CD14-positive monocyte (primary cell): ENCODE measurements at regions not wholly inside any gene's neighbourhood (a gene's known extent, or its start where the extent isn't known, plus 50 kb on each side); places are given as distances from the start of the nearest gene placed in this dataset.

ENCODE experiments used
- DNase-seq, 3 donors: peaks; one replicate each; pipeline ENCODE4 v3.0.0-alpha.2; 2011 to 2022
- H2AFZ ChIP-seq: 2 replicates; pipeline ENCODE4 v1.6.0; 2012; ENCODE audit warnings: mild to moderate bottlenecking, low read depth, low read length, inconsistent platforms; ENCODE audit not compliant: insufficient read depth, poor library complexity, severe bottlenecking
- H3K27ac ChIP-seq, 2 donors: 1 replicate in 1 of 2; 2 replicates in 1 of 2; pipeline ENCODE4 v1.5.1; 2012 to 2013; ENCODE audit warnings: low read length in 2 of 2, control low read depth in 1 of 2, inconsistent platforms in 1 of 2, low read depth in 1 of 2, mild to moderate bottlenecking in 1 of 2
- H3K27me3 ChIP-seq, 2 donors: one replicate each; pipeline versions ENCODE4 v1.6.0 to v1.6.1; 2011 to 2013; ENCODE audit warnings: low read length in 2 of 2; ENCODE audit not compliant: control insufficient read depth in 2 of 2, insufficient read depth in 2 of 2
- H3K36me3 ChIP-seq, 2 donors: replicated peaks in 1 of 2; 1 replicate in 1 of 2; 2 replicates in 1 of 2; pipeline versions ENCODE4 v1.5.1 to v1.6.1; 2012 to 2013; ENCODE audit warnings: low read length in 2 of 2, control low read depth in 1 of 2, inconsistent platforms in 1 of 2, mild to moderate bottlenecking in 1 of 2; ENCODE audit not compliant: insufficient read depth in 2 of 2, control insufficient read depth in 1 of 2
- H3K4me1 ChIP-seq, 2 donors: 1 replicate in 1 of 2; 2 replicates in 1 of 2; pipeline versions ENCODE4 v1.5.1 to v1.6.1; 2012 to 2013; ENCODE audit warnings: low read length in 2 of 2, control low read depth in 1 of 2, inconsistent platforms in 1 of 2, mild to moderate bottlenecking in 1 of 2, moderate library complexity in 1 of 2; ENCODE audit not compliant: insufficient read depth in 2 of 2, control insufficient read depth in 1 of 2
- H3K4me2 ChIP-seq: replicated peaks from 2 replicates; pipeline ENCODE3; 2012; ENCODE audit warnings: low read length, moderate library complexity, mild to moderate bottlenecking; ENCODE audit not compliant: poor library complexity, severe bottlenecking; ENCODE audit errors: extremely low read depth
- H3K4me3 ChIP-seq, 3 experiments: fragments of 200-600 bp in 1 of 3; sonication (generic) in 1 of 3; replicated peaks in 1 of 3; 1 replicate in 2 of 3; 2 replicates in 1 of 3; pipeline ENCODE4 v1.5.1; 2011 to 2013; ENCODE audit warnings: low read length in 3 of 3, mild to moderate bottlenecking in 3 of 3, control low read depth in 2 of 3, low read depth in 2 of 3, inconsistent platforms in 1 of 3, moderate library complexity in 1 of 3
- H3K79me2 ChIP-seq: 2 replicates; pipeline ENCODE4 v1.6.0; 2012; ENCODE audit warnings: mild to moderate bottlenecking, control low read depth, inconsistent platforms, low read length, moderate library complexity; ENCODE audit not compliant: insufficient read depth
- H3K9ac ChIP-seq: 2 replicates; pipeline ENCODE4 v1.6.0; 2017; ENCODE audit warnings: low read length, mild to moderate bottlenecking; ENCODE audit not compliant: insufficient read depth, poor library complexity, severe bottlenecking
- H3K9me3 ChIP-seq, 2 donors: replicated peaks in 1 of 2; 1 replicate in 1 of 2; 2 replicates in 1 of 2; pipeline versions ENCODE4 v1.5.1 to v1.6.1; 2012 to 2013; ENCODE audit warnings: low read length in 2 of 2, control low read depth in 1 of 2; ENCODE audit not compliant: control insufficient read depth in 1 of 2, insufficient read depth in 1 of 2
- H4K20me1 ChIP-seq: 2 replicates; pipeline ENCODE4 v1.6.0; 2012; ENCODE audit warnings: mild to moderate bottlenecking, low read length, control low read depth, moderate library complexity; ENCODE audit not compliant: insufficient read depth
- H3K27ac Mint-ChIP-seq, 7 donors: one replicate each; pipeline ENCODE4 v1.8.0; 2020; ENCODE audit warnings: mild to moderate bottlenecking in 7 of 7, mixed read lengths in 7 of 7, moderate library complexity in 6 of 7, inconsistent platforms in 2 of 7
- H3K27me3 Mint-ChIP-seq, 3 donors: one replicate each; pipeline ENCODE4 v1.8.0; 2021 to 2022; ENCODE audit warnings: low read depth in 3 of 3, mild to moderate bottlenecking in 3 of 3, mixed read lengths in 3 of 3, moderate library complexity in 3 of 3, inconsistent platforms in 1 of 3
- H3K36me3 Mint-ChIP-seq, 2 donors: one replicate each; pipeline ENCODE4 v1.8.0; 2020; ENCODE audit warnings: mixed read lengths in 2 of 2, inconsistent platforms in 1 of 2, mild to moderate bottlenecking in 1 of 2
- H3K4me1 Mint-ChIP-seq: one replicate; pipeline ENCODE4 v1.8.0; 2020; ENCODE audit warnings: mild to moderate bottlenecking, mixed read lengths
- H3K4me3 Mint-ChIP-seq, 2 donors: one replicate each; pipeline ENCODE4 v1.8.0; 2020; ENCODE audit warnings: mild to moderate bottlenecking in 2 of 2, mixed read lengths in 2 of 2, moderate library complexity in 1 of 2
- H3K9me3 Mint-ChIP-seq, 7 donors: one replicate each; pipeline ENCODE4 v1.8.0; 2020 to 2022; ENCODE audit warnings: mixed read lengths in 7 of 7, mild to moderate bottlenecking in 6 of 7, moderate library complexity in 6 of 7, inconsistent platforms in 2 of 7
- WGBS: methylation state at CpG from one replicate; pipeline ENCODE4 v1.1.5; 2013; ENCODE audit warnings: missing lambda C conversion rate; ENCODE audit not compliant: insufficient coverage; 5-methylcytosine and 5-hydroxymethylcytosine counted together
- intact Hi-C, 2 donors: fragments of 100-400 bp; cut with micrococcal nuclease; formaldehyde crosslinking; loops; one replicate each; pipeline versions ENCODE4 v1.15.0 to v1.15.1; 2023
- TF ChIP-seq, protein P1 (sequence below): fragments of 200-600 bp; IDR thresholded peaks from one replicate; pipeline ENCODE4 v1.8.0; 2022; ENCODE audit warnings: antibody characterized with exemption, mild to moderate bottlenecking

DNA sequence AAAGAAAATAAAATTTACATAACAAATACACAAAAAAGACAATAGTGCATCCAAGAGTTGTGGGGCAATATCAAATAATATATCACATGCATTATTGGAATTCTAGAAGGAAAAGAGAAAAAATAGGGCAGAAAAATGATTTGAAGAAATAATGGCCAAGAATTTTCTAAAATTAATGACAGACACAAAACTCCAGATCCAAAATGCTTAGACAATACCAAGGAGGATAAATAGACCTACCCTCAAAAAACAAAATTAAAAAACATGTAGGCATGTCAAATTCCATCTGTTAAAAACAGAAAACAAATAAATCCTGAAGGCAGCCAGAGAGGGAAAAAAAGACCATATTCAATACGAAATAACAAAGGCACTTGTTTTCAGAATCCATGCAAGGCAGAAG is 191.5 kb upstream of the ZNF536 start:
- Mint-ChIP-seq H3K4me1 (no peaks in the 10 kb centered on the region), H3K4me3 (no peak overlapping the region), H3K9me3 (peaks cover 19 to 41% (median 26%) of the 10 kb centered on the region in 7 donors), H3K27me3 (peaks cover 0 to 3% (median 0%) of the 10 kb centered on the region in 3 donors), H3K27ac (no peak overlapping the region), H3K36me3 (no peaks in the 10 kb centered on the region)
- H3K27ac ChIP-seq: no peak overlapping the region
- H3K9me3 ChIP-seq: peaks cover 6 to 32% of the 10 kb centered on the region in 2 donors
- no peak overlapping the region for H3K9ac ChIP-seq
- H3K27me3 ChIP-seq: no peaks in the 10 kb centered on the region
- no peak overlapping the region for H3K4me2 ChIP-seq
- no CpG with 5 or more reads among the region's 1 CpG for whole genome bisulfite sequencing
- DNase-seq: no peak
- no peaks in the 10 kb centered on the region for H3K4me1 ChIP-seq
- no peak overlapping the region for H3K4me3 ChIP-seq
- no peaks in the 10 kb centered on the region for H3K79me2 ChIP-seq
- H3K36me3 ChIP-seq: no peaks in the 10 kb centered on the region
- H2AFZ ChIP-seq: no peak overlapping the region
- TF ChIP-seq, protein P1, sequence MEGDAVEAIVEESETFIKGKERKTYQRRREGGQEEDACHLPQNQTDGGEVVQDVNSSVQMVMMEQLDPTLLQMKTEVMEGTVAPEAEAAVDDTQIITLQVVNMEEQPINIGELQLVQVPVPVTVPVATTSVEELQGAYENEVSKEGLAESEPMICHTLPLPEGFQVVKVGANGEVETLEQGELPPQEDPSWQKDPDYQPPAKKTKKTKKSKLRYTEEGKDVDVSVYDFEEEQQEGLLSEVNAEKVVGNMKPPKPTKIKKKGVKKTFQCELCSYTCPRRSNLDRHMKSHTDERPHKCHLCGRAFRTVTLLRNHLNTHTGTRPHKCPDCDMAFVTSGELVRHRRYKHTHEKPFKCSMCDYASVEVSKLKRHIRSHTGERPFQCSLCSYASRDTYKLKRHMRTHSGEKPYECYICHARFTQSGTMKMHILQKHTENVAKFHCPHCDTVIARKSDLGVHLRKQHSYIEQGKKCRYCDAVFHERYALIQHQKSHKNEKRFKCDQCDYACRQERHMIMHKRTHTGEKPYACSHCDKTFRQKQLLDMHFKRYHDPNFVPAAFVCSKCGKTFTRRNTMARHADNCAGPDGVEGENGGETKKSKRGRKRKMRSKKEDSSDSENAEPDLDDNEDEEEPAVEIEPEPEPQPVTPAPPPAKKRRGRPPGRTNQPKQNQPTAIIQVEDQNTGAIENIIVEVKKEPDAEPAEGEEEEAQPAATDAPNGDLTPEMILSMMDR: no peak
- no peaks in the 10 kb centered on the region for H4K20me1 ChIP-seq
- intact Hi-C loops: no loop called here

DNA sequence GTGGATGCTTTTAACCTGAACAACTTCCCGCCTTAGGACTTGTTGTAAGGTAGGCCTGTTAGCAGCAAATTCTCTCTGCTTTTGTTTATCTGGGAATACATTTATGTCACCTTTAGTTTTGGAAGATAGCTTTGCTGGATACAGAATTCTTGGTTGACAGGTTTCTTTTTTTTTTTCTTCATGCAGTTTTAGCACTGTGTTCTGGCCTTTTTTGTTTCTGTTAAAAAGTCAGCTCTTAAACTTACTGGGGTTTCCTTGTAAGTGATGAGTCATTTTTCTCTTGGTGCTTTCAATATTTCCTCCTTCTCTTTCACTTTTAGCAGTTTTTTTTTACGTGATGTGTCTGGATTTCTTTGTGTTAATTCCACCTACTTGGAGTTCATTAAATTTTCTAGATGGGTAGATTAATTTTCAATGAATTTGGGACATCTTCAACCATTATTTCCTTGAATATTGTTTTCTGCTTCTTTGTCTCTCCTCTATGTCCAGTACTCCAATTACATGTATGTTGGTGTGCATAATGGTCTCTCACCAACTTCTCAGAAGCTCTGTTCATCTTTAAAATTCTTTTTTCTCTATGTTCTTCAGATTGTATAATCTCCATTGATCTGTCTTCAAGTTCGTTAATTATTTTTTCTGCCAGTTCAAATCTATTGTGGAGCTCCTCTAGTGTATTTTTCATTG is 188.2 kb upstream of the ZNF536 start:
- no peak overlapping the region for H3K9ac ChIP-seq
- peaks cover 6 to 27% of the 10 kb centered on the region in 2 donors for H3K9me3 ChIP-seq
- intact Hi-C loops: no loop called here
- no peak for DNase-seq
- Mint-ChIP-seq H3K4me1 (no peaks in the 10 kb centered on the region), H3K4me3 (no peak overlapping the region), H3K36me3 (no peaks in the 10 kb centered on the region), H3K27ac (no peak overlapping the region), H3K27me3 (peaks cover 0 to 4% (median 2%) of the 10 kb centered on the region in 3 donors), H3K9me3 (peaks cover 12 to 43% (median 24%) of the 10 kb centered on the region in 7 donors)
- H3K4me2 ChIP-seq: no peak overlapping the region
- H3K79me2 ChIP-seq: no peaks in the 10 kb centered on the region
- no peak overlapping the region for H3K4me3 ChIP-seq
- H3K36me3 ChIP-seq: no peaks in the 10 kb centered on the region
- H3K27ac ChIP-seq: no peak overlapping the region
- WGBS: no CpG with 5 or more reads among the region's 3 CpGs
- no peaks in the 10 kb centered on the region for H4K20me1 ChIP-seq
- H2AFZ ChIP-seq: no peak overlapping the region
- H3K27me3 ChIP-seq: no peaks in the 10 kb centered on the region
- TF ChIP-seq, protein P1: no peak
- H3K4me1 ChIP-seq: no peaks in the 10 kb centered on the region
